ENCODE measurements at regions not wholly inside any gene's neighbourhood (a gene's known extent, or its start where the extent isn't known, plus 50 kb on each side); places are given as distances from the start of the nearest gene placed in this dataset.

DNA sequence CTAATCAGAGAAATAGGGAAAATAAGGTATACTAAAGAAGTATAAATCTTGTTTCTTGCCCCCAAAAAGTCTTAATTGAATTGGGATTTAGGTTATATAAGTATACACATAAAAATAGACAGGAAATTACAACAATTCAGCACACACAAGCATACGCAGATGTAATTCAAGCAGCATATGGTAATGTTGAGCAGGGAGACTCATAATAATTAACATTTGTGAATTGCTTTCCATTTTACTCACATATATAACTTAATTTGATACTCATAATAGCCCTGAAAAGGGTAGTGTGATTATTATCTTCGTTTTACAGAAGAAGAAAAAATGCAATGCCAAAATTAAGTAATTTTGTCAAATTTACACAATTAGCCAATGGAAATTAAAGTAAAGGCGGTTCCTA is 313.5 kb upstream of the ECI2 start:
- no peak overlapping the region for H2AFZ ChIP-seq (ENCODE audit: low read depth, low read length)
- H3K9ac ChIP-seq (ENCODE audit: low read length) = no peak overlapping the region
- no peak overlapping the region for H3K4me3 ChIP-seq (ENCODE audit: low read length)
- H3K36me3 ChIP-seq (ENCODE audit: insufficient read depth, low read length) = no peaks in the 10 kb centered on the region
- H3K27me3 ChIP-seq (ENCODE audit: insufficient read depth, low read depth, low read length) = no peaks in the 10 kb centered on the region
- TF ChIP-seq RAD21 (conservative IDR thresholded peaks at IDR 0.05) = no peak
- TF ChIP-seq TAF1 (IDR thresholded peaks at IDR 0.05; ENCODE audit: low read depth) = no peak
- TF ChIP-seq POLR2AphosphoS5 (IDR thresholded peaks at IDR 0.05) = no peak
- TF ChIP-seq SMC3 (conservative IDR thresholded peaks at IDR 0.05; ENCODE audit: poor library complexity) = no peak
- TF ChIP-seq, protein P1, sequence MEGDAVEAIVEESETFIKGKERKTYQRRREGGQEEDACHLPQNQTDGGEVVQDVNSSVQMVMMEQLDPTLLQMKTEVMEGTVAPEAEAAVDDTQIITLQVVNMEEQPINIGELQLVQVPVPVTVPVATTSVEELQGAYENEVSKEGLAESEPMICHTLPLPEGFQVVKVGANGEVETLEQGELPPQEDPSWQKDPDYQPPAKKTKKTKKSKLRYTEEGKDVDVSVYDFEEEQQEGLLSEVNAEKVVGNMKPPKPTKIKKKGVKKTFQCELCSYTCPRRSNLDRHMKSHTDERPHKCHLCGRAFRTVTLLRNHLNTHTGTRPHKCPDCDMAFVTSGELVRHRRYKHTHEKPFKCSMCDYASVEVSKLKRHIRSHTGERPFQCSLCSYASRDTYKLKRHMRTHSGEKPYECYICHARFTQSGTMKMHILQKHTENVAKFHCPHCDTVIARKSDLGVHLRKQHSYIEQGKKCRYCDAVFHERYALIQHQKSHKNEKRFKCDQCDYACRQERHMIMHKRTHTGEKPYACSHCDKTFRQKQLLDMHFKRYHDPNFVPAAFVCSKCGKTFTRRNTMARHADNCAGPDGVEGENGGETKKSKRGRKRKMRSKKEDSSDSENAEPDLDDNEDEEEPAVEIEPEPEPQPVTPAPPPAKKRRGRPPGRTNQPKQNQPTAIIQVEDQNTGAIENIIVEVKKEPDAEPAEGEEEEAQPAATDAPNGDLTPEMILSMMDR (IDR thresholded peaks at IDR 0.05; ENCODE audit: poor library complexity, severe bottlenecking) = no peak
- TF ChIP-seq EP300 (conservative IDR thresholded peaks at IDR 0.05; ENCODE audit: poor library complexity, severe bottlenecking) = no peak
- TF ChIP-seq EZH2 (IDR thresholded peaks at IDR 0.05; ENCODE audit: borderline replicate concordance, insufficient read depth, low read length, poor library complexity, severe bottlenecking) = no peak
- no peak for TF ChIP-seq MXI1 (conservative IDR thresholded peaks at IDR 0.05; ENCODE audit: poor library complexity, severe bottlenecking)
- TF ChIP-seq, protein P2, sequence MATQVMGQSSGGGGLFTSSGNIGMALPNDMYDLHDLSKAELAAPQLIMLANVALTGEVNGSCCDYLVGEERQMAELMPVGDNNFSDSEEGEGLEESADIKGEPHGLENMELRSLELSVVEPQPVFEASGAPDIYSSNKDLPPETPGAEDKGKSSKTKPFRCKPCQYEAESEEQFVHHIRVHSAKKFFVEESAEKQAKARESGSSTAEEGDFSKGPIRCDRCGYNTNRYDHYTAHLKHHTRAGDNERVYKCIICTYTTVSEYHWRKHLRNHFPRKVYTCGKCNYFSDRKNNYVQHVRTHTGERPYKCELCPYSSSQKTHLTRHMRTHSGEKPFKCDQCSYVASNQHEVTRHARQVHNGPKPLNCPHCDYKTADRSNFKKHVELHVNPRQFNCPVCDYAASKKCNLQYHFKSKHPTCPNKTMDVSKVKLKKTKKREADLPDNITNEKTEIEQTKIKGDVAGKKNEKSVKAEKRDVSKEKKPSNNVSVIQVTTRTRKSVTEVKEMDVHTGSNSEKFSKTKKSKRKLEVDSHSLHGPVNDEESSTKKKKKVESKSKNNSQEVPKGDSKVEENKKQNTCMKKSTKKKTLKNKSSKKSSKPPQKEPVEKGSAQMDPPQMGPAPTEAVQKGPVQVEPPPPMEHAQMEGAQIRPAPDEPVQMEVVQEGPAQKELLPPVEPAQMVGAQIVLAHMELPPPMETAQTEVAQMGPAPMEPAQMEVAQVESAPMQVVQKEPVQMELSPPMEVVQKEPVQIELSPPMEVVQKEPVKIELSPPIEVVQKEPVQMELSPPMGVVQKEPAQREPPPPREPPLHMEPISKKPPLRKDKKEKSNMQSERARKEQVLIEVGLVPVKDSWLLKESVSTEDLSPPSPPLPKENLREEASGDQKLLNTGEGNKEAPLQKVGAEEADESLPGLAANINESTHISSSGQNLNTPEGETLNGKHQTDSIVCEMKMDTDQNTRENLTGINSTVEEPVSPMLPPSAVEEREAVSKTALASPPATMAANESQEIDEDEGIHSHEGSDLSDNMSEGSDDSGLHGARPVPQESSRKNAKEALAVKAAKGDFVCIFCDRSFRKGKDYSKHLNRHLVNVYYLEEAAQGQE (IDR thresholded peaks at IDR 0.05; ENCODE audit: borderline replicate concordance) = no peak
- no peaks in the 10 kb centered on the region for H4K20me1 ChIP-seq (ENCODE audit: insufficient read depth)
- no peaks in the 10 kb centered on the region for H3K9me2 ChIP-seq (ENCODE audit: insufficient read depth, low read length)
- H3K27ac ChIP-seq (ENCODE audit: low read length) = no peak overlapping the region
- no peaks in the 10 kb centered on the region for H3K79me2 ChIP-seq (replicated peaks; ENCODE audit: insufficient read depth, low read length)
- no peaks in the 10 kb centered on the region for H3F3A ChIP-seq (ENCODE audit: insufficient read depth, low read length, poor library complexity, severe bottlenecking)
- H3K9me3 ChIP-seq (ENCODE audit: low read length) = peaks cover 10% of the 10 kb centered on the region
- H3K4me2 ChIP-seq (ENCODE audit: low read length) = no peak overlapping the region

DNA sequence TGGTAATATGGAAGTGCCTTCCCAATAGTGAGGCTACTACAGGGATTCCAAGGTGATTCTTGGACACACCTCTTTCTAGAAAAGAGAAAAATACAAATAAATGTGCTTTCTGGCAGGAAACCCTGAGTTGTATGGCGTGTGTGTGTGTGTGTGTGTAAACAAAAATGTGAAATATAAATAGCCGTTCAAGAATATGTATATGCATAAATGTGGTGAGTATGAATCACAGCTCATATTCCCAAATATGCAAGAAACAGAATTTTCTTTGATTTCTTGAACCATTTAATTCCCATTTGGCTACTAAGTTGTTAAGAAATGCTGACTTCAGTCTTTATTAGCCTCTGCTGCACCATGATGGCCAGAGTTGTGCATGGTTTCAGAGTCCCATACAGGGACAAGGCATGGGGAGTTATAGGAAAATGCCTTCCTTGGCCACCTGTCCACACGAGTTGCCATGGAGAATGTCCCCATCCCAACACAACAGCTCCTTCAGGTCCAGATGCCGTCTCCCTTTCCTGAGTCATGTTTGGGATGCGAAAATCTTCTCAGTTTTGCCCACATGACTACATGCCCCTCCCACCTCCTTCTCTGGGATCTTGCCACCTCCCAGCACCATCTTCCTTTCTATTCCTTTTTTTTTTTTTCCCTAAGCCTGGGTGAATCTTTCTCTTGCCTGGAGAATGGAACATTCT is 312.4 kb upstream of the ECI2 start:
- no peak overlapping the region for H3K4me2 ChIP-seq (ENCODE audit: low read length)
- H2AFZ ChIP-seq (ENCODE audit: low read depth, low read length) = no peak overlapping the region
- H3K4me3 ChIP-seq (ENCODE audit: low read length) = no peak overlapping the region
- no peaks in the 10 kb centered on the region for H3F3A ChIP-seq (ENCODE audit: insufficient read depth, low read length, poor library complexity, severe bottlenecking)
- no peaks in the 10 kb centered on the region for H4K20me1 ChIP-seq (ENCODE audit: insufficient read depth)
- no peak overlapping the region for H3K27ac ChIP-seq (ENCODE audit: low read length)
- H3K36me3 ChIP-seq (ENCODE audit: insufficient read depth, low read length) = no peaks in the 10 kb centered on the region
- no peaks in the 10 kb centered on the region for H3K9me2 ChIP-seq (ENCODE audit: insufficient read depth, low read length)
- TF ChIP-seq RAD21 (conservative IDR thresholded peaks at IDR 0.05) (no peak), EP300 (conservative IDR thresholded peaks at IDR 0.05; ENCODE audit: poor library complexity, severe bottlenecking) (no peak), POLR2AphosphoS5 (IDR thresholded peaks at IDR 0.05) (no peak), MXI1 (conservative IDR thresholded peaks at IDR 0.05; ENCODE audit: poor library complexity, severe bottlenecking) (no peak)
- TF ChIP-seq, protein P2 (IDR thresholded peaks at IDR 0.05; ENCODE audit: borderline replicate concordance) = no peak
- no peaks in the 10 kb centered on the region for H3K27me3 ChIP-seq (ENCODE audit: insufficient read depth, low read depth, low read length)
- peaks cover 10% of the 10 kb centered on the region for H3K9me3 ChIP-seq (ENCODE audit: low read length)
- H3K79me2 ChIP-seq (replicated peaks; ENCODE audit: insufficient read depth, low read length) = no peaks in the 10 kb centered on the region
- no peak overlapping the region for H3K9ac ChIP-seq (ENCODE audit: low read length)
